Ammon's horn (tissue), 1 donor: ENCODE measurements at regions not wholly inside any gene's neighbourhood (a gene's known extent, or its start where the extent isn't known, plus 50 kb on each side); places are given as distances from the start of the nearest gene placed in this dataset.
A peak's percentile ranks its signal among the peaks of the same experiment; 100 is the strongest.

Experiments
- DNase-seq: peaks from one replicate; pipeline ENCODE4 v3.0.0-alpha.2; 2016; ENCODE audit warnings: low spot score

DNA sequence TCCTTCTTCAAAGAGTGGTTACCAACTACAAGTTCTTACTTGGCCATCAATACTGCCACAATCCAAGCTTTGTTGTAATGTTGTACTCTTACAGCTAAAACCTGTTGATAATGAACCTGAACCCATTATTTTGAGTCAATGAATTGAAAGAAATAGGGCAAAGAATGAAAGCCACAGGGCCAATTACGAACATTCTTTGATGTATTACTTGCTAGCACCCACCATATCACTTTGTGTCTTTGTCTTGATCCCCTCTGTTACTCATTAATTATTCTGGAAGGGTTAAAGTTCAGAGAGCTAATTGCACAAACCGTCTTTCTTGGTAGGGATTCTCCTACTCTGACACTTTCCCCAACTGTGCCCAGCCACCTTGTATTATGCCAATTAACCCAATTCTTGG is 53.2 kb upstream of the TFEC start:
- DNase-seq, result no peak

DNA sequence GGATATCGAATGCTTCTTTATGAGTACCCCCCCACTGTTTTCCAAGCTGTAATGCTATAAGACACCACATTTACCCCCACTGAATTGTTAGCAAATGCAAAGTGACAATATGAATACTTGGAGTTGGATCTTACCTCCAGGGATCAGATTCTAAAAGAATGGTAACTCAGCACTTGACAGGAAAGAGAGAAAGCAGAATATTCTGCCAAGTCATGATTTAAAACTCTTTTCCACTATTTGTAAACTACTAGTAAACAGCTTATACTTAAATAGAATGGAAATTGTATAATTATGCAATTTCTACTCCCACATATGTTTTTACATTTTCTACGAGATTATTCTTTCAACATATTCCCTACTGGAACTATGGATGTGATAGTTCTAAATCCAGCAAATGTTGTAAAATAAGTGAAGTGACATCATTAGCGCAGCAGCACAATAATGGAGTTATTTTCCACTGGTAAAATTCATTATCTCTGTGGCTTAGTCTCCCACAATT is 56.0 kb upstream of the TFEC start:
- no peak for DNase-seq

DNA sequence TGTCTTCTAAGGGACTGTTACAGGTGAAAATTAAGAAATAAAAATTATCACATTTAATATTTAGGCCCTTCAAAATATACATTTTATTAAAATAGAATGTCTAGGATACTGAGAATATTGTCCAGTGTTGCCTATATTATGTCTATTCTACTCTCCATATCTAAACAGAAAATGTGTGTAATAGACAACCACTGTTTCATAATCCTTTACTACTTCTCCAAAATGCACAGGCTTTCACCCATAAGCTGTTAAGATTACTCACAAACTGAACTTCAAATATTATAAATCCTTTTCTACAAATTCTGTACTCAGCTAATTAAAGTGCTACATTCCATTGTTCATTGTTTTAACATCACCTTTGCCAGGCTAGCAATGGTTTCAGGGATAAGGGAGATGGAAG is 56.7 kb upstream of the TFEC start:
- DNase-seq, result no peak

DNA sequence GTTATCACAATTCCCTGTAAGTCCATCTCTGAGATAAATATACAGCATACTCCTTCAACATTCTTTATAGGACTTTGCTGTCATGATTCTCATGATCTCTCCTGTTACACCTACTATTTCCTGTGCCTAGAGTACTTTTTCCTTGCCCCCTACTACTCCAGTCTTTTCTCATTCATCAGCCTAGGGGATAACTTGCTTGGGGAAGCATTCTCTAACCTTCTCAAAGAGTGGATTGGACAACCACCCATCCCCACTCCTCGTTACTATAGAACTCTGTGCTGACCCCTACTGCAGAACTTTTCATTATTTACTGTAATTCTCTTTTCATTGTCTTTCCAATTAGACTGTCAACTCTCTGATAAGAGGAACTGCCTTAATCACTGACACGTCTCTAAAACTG is 57.4 kb upstream of the TFEC start:
- no peak for DNase-seq

DNA sequence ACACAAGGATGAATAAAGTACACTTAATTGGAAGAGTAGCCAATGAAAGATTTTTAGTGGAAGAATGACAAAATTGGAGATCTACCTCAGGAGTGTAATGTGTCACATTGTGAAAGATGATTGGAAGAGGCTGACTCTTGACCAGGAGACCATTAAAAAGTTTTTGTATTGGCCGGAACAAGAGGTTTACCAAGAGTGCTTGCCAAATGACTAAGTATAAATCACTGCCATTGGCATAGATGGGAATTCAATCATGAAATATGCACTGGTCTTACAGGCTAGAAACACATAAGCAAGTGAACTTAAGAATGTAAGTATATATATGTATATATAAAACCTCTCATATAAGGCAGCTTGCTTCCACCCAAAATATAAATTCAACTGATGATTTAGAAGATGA is 58.7 kb upstream of the TFEC start:
- no peak for DNase-seq

DNA sequence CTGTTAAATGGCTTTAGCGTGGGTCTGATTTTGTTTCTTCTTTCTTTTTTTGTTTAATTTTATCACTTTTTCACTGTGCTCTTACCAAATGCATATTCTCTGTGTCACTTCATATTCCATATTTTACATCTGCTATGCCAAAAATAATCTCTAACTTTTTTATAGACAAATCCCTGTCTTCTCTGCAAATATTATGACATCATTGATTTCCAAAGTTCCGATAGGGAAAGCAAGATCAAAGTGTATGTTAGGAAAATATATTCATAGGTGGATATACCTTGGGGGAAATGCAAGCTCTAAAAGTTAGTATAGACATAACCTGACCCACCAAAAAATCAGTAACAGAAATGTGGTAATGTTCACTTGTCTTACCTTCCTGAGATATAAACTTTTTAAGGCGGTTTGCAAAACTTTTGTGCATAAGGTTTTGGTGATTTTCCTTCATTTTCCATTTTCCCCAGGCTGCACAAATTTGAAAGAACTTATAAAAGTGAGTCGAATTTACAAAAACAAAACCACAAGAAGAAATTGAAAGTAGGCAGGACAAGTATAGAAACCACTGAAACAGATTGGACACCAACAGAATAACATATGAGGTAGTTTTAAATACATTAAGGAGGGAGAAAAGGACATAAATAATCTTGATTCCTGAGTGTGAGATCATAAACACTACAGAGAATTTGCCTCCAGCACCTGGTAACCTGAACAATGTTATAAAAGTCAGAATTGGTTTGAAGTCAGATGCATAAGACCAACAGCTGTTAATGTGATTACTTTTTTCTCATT is 63.1 kb upstream of the TFEC start:
- DNase-seq, result no peak

DNA sequence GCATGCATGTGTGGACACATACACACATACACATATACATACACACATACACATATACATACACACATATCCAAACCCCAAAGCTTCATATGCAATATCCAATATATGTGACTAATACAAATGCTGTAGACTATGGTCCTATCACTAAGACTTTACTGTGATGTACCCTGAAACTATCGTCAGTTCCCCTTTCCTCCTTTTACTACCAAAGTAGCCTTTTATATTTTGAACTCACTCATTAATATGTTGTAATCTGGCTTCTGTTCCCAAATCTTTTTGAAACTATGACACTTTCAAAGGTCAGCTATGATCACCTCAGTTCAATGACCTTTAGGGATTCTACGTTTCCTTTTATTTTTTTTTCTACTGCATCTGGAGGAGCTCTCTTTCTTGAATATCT is 64.8 kb upstream of the TFEC start:
- no peak for DNase-seq

DNA sequence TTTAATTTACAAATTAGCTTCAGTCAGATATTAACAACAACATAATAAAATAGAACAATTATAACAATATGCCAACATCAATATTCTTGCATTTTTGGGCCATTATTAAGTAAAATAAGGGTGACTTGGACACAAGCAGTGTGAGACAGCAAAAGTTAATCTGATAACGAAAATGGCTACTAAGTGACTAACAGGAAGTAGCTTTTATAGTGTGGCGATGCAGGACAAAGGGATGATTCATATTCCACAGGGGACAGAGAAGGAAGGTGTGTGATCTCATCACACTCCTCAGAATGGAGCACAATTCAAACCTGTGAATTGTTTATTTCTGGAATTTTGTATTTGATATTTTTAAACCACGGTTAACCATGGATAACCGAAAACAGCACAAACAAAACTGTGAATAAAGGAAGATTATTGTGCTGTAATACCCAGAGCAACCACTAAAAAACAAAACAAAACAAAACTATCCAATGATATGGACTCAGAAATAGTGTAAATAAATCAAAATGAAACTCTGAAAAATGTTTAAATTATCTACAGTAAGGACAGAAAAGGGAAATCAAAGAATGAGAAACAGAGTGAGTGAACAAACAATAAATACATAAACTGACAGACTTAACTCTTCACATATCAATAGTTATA is 66.9 kb upstream of the TFEC start:
- no peak for DNase-seq

DNA sequence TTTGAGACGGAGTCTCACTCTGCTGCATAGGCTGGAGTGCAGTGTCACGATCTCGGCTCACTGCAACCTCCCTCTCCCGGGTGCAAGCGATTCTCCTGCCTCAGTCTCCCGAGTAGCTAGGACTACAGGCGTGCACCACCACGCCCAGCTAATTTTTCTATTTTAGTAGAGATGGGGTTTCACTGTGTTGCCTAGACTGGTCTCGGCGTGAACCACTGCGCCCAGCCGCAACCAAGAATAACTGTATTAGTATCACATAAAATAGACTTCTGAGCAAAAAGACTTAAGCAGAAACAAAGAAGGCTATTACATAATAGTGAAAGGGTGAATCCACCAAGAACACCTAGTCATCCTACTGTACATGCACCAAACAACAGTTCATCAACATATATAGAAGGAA is 67.6 kb upstream of the TFEC start:
- no peak for DNase-seq

DNA sequence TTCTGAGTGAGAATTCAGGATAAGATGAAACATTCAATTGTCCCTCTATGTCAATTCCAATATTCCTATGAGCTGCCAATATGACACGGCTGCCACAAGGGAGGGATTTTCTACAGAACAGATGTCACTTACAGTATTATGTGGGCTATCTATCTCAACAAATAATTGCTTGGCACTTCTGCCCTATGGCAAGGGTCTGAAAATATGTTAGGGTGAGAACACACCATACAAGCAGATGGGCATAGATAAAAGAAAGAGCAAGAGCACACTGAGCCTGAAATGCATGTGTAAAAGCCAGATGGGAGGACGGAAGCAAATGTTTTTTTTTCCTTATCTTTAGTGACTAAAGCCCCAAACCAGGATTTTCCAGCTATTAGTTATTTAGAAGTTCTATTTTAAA is 70.1 kb upstream of the TFEC start:
- DNase-seq, result peak; percentile 4

DNA sequence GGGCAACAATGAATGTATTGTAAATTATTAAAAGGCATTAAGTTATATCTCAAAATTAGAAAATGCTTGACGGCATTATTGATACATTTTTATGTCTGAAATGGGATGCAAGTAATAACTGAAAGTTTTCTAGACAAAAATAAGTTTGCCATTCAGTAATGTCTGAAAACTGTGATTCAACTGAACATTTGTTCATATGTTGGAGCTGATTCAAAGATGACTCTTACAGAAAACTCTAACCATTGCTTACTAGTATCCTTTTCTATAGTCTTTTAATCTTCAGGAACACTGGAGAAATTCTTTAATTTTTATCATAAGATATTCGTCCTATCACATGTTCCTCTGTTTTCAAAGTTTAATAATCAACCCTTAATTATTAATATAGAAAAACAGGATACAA is 71.1 kb upstream of the TFEC start:
- no peak for DNase-seq

DNA sequence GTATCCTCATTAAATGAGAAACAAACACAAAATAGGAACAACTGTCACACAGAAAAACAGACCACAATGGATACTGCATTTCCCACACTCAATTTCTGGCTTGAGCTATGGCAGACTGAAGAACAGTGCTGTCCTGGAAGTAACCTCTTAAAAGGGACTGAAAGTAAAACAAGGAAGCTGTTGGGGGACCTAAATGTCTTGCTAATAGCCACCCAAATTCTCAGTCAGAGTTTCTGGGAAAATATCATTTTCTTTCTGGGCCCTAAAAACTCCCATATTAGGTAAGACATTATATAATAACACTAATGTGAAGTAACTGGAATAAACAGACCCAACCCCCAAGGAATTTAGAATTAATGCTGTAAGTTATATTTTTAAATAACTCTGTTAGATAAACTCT is 80.9 kb upstream of the TFEC start:
- DNase-seq, result peak; percentile 2

DNA sequence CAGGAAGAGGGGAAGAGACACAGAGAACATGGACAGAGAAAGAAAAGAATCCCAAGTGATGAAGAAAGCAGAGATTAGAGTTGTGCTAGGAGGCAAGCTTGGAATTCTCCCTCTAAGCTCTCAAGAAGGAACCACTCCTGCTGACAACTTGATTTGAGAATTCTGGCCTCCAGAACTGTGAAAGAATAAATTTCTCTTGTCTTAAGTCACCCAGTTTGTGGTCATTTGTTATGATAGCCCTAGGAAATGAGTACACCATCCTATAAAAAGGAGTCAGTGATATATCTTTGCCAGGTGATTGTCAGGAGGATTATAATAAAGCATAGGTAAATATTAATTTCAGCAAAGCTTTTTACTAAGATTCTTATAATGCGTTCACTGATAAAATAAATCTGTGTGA is 82.7 kb upstream of the TFEC start:
- DNase-seq, result no peak

DNA sequence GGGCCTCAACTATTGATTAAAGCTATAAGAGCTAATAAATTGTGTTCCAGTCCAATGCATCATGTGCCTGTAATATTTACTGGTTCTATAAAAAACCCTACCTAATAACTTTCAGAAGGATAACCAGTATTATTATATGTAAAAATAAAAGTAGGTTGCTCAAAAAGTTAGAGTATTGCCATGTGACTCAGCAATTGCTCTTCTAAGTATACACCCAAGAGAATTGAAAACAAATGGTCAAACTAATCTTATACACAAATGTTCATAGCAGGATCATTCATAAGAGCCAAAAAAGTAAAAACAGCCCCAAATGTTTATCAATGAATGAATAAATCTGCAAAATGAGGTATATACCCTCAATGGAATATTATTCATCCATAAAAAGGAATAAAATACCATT is 89.5 kb upstream of the TES start:
- no peak for DNase-seq

DNA sequence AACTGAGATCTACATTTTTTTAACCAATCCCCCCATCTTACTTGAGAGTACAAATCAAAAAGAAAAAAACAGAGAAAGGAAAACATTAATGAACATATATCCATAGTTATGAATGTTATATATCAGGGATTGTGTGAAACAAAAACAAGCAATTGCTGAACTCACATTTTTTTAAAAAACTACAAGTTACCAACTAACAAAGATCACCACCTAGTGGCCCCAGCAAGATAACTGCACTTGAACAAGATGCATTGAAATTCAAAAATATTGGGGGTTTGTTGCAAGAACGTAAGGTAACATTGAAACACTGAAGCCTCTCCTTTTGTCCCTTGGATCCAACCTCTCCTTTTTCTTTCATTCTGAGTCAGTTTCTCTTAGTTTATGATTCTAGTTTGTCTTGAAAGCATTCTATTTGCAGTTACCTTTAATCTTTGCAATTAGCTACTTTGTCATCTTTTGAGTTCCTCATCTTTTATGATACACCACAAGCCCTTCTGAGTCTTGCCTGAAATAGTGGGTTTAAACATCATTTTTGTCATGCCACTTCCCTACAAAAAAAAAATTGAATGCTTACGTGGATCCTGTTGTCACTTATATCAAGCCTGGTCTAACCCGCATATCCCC is 87.3 kb upstream of the TES start:
- peak; percentile 29 for DNase-seq

DNA sequence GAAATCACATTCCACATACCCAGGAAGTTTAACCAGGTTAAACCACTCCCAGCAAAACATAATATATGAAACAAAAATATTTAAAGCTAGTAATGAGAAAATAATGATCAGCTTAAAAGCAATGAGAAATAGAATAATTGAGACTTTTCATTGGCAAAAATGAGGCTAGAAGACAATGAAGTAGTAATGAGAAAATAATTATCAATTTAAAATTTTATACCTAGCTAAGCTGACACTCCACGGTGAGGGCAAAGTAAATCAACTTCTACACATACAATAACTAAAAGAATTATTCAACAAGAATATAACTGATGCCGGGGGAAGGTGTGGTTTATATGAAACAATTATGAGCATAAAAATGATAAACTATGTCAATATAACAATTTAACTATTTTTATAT is 82.2 kb upstream of the TES start:
- DNase-seq, result no peak

DNA sequence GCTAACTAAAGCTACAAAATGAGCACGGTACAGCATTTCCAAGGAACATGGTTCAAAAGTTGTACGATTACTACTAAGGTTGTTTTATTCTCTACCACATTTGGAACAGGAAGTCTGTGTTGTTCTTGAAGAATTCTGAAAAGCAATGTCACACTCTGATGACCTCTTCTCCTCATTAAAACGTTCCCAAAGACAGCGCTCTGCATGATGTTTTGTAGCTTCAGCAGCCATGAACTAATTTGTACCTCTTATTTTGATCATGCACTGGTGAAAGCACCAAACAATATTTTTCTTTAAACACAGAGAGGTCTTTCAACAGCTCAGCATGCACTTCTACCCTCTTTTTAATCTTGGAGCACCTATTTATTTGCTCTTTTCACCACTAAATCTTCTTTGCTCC is 75.0 kb upstream of the TES start:
- no peak for DNase-seq

DNA sequence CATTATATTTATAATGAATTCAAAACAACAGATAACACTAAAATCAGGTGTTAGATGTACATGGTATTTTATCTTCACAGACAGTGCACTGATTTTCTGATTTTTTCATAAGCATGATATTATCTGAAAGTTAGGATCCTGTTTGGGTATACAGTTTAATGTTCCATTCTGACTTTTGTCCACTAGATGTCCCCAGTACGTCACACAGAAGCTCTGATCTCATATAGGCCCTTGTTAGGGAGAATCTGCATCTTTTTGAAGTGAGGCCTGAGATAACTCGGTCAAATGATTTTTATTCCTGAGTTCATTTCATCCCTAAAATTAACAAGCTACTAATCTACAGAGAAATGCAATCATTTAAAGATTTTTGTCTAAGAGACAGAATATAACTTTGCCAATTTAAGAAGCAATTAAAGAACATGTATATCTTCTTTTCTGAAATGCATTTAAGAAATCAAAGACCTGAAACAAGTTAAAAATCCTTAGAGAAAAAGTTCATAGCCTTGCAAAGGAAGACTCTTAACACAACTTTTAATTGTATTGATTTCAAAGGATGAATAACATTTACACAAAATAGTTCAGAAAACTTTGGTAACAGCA is 72.0 kb upstream of the TES start:
- DNase-seq, result peak; percentile 85

DNA sequence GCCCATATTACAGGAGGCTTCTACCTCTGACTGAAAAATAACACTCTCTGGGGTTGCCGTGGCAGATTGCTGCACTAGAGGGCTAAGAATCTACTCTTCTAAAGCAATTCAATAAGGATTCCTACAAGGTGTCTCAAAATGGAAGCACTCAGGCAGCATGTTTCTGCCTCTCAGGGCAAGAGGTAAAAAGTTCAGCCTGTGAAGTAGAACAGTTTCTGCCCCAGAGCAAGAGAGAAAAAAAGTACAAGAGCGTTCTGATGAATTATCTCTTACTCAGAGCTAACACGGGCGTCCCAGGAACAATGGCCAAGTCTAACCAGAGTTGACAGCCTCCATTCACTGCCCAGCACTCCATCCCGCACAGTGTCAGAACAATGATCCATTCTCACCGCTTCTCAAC is 71.3 kb upstream of the TES start:
- DNase-seq, result peak; percentile 88

DNA sequence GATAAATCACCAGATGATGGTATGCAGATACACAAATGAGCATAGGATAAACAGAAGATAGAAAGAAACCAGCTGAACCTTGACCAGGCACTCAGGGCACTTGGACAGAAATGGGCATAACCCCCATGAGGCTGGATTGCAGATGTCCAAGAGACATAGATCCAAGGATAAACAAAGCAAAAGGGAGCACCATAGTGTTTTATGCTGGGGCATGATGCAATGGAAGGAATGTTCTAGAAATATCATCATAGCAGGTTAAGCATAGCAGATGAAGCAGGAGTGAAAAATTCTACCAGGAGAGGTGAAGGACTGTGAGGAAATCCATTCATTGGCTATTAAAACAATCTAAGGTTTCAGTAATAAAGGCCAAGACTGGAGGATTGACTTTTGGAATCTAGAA is 70.5 kb upstream of the TES start:
- no peak for DNase-seq

DNA sequence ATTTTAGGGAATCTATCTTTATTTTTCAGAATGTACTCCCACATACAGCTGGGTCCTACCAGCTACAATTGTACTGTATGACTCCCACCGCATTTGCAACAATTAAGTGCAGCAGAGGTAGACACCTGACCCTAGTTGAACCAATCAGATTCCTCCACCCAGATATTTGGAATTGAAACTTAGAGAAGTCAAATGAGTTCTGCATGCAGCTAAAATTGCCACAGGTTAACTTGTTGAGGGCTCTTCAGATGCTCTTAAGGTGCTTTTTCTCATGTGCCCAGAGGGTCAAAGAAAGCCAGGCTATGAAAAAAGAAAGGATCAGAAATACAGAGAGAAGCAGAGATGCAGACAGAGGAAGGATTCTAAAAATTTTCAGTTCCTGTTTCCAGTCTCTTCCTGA is 68.0 kb upstream of the TES start:
- DNase-seq, result no peak

DNA sequence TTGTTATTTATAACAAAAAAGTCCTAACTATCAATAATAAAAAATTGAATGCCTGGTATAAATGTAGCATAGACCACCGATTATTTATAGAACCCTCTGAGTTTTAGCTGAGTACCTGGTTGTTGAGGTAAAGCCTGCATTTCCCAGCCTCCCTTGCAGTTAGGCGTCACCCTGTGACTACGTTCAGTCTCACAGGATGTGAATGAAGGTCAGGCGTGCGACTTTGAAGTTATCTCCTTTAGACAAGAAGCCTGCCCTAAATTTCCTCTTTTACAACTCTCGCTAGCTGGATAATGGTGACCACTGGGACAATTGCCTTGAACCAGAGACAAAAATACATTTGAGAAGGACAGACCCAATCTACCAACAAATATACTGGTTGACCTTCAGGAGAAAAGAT is 67.5 kb upstream of the TES start:
- DNase-seq, result no peak

DNA sequence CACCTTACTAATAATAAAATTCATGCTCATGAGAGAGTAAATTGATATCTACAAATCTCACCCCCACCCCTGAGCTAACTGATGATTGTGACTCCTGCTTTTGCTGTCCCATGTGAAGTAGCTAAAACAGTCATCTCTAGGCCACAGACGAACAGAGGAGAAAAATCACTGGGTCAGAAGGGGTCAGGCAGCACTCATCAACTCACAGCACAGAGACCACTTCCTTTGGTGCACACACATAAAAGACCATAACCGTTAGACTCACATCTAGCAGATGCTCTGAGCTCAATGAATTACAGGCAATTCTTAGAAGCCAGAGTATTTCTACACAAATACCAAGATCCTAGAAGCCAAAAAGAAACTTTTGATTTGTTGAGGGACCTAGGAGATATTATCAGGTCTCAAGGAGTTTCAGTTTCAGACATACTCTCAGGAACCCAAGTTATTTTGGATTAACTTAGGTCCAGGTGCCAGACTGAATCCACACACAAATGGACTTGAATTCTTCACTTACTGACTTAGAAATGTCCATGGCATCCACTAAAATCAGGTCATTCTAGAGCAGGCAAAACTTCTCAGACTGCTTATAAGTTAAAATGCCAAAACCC is 65.0 kb upstream of the TES start:
- no peak for DNase-seq
